Activated CD4-positive, alpha-beta memory T cell treated with anti-CD3 and anti-CD28 coated beads for 36 hours (primary cell): ENCODE measurements at regions not wholly inside any gene's neighbourhood (a gene's known extent, or its start where the extent isn't known, plus 50 kb on each side); places are given as distances from the start of the nearest gene placed in this dataset.
"Not testable (repeated sequence)": the region's sequence is repeated elsewhere in the genome, so short reads cannot be mapped to it uniquely, and the experiment has no call there.

Experiments used
- CTCF ChIA-PET: fragments of 350-600 bp; sonication (Branson Sonifier 250); formaldehyde crosslinking; loops from one replicate; lab custom pipeline; 2021; ENCODE audit warnings: antibody characterized with exemption, inconsistent platforms; lab: Charles Lee
- POLR2A ChIA-PET: fragments of 350-600 bp; sonication (Branson Sonifier 250); formaldehyde crosslinking; loops from one replicate; lab custom pipeline; 2021; ENCODE audit warnings: antibody characterized with exemption; lab: Charles Lee
- DNase-seq: peaks from one replicate; pipeline ENCODE4 v3.0.0-alpha.2; 2020
- H3K27ac Mint-ChIP-seq: one replicate; pipeline ENCODE4 v1.8.0; 2021; ENCODE audit warnings: mixed read lengths
- H3K27me3 Mint-ChIP-seq: one replicate; pipeline ENCODE4 v1.8.0; 2021; ENCODE audit warnings: mixed read lengths
- H3K36me3 Mint-ChIP-seq: one replicate; pipeline ENCODE4 v1.8.0; 2021; ENCODE audit warnings: mixed read lengths
- H3K4me1 Mint-ChIP-seq: one replicate; pipeline ENCODE4 v1.8.0; 2021; ENCODE audit warnings: low read depth, mixed read lengths
- H3K4me3 Mint-ChIP-seq: one replicate; pipeline ENCODE4 v1.8.0; 2021; ENCODE audit warnings: mild to moderate bottlenecking, mixed read lengths
- H3K9me3 Mint-ChIP-seq: one replicate; pipeline ENCODE4 v1.8.0; 2021; ENCODE audit warnings: mixed read lengths
- intact Hi-C: fragments of 100-400 bp; cut with micrococcal nuclease; formaldehyde crosslinking; loops from one replicate; pipeline ENCODE4 v1.15.1; 2023

DNA sequence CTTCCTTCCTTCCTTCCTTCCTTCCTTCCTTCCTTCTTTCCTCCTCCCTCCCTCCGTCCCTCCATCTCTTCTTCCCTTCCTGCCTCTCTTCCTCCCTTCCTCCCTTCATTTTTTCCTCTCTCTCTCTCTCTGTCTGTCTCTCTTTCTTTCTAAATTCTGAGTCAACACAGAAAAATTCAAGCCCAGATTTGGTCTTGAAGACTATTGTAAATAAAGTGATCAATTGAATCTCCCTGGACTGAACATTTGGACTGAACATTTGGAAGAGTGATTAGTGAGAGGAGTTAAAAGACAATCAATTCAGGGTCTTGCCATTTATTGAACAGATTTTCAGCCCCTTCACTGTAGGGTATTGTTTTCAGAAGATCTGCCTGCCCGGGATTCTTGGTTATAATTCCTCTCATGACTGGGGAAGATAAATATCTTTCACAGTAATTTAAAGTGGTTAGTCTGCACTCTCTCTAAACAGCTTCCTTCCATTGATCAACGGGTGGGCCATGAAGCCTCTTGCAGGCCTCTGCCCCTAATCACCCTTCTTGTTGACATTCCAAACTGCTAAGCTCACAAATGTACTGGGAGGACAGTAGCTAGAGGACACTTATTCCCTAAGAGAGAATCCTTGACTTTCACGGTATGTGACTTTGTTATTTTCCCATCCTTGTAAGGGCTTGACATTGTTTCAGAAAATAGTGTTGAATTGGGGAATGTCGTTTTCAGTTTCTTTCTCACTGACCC lies 101.7 kb upstream of the BMP2 start:
- H3K27me3 Mint-ChIP-seq: no peaks in the 10 kb centered on the region
- intact Hi-C loops: no loop called here

DNA sequence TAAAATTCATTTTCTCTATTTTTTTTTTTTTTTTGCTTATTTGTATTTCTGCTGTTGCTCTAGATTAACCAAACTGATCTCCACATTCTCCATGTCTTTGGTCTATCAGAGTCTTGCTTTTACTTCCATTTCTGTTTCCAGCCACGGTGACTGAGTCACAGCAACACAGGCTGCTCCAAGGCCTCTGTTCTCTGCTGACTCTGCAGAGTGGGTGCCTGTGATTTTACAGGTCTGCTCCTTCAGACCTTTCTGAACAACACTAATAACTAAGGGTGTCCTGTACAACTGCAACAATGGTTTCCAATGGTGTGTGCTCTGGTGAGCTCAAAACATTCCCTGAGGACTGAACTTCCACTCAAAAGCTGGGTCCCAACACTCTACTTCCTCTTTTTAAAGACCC lies 102.3 kb upstream of the BMP2 start:
- H3K27me3 Mint-ChIP-seq: no peaks in the 10 kb centered on the region
- CTCF ChIA-PET: no interaction called here

More for the DNA sequence above, 101.7 kb upstream of the BMP2 start:
- ChIA-PET POLR2A (no interaction called here), CTCF (no interaction called here)
- no peak overlapping the region for H3K27ac Mint-ChIP-seq
- H3K4me3 Mint-ChIP-seq: no peak overlapping the region
- H3K9me3 Mint-ChIP-seq: peaks cover 3% of the 10 kb centered on the region
- DNase-seq: no peak
- no peaks in the 10 kb centered on the region for H3K36me3 Mint-ChIP-seq
- no peaks in the 10 kb centered on the region for H3K4me1 Mint-ChIP-seq

DNA sequence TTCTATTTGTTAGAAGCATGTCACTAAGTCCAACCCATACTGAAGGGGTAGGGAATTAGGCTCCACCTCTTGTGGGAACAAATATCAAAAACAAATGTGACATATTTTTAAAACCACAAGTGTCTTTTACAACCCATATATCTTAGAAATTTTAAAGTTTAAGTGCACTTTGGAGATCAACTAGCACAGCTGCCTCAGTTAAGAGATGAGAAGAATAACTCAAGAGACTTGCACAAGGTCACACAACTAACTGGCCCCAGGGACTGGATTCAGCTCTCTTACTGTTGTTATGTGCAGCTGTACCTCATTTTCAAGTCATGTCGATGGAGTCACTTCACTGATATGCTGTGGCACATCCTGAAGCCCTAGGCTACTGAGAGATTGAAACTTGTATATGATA lies 102.9 kb upstream of the BMP2 start:
- DNase-seq: no peak
- H3K27me3 Mint-ChIP-seq: no peaks in the 10 kb centered on the region
- H3K27ac Mint-ChIP-seq: no peak overlapping the region
- no peaks in the 10 kb centered on the region for H3K36me3 Mint-ChIP-seq
- ChIA-PET CTCF (no interaction called here), POLR2A (no interaction called here)
- intact Hi-C loops: no loop called here
- no peaks in the 10 kb centered on the region for H3K9me3 Mint-ChIP-seq
- no peak overlapping the region for H3K4me3 Mint-ChIP-seq
- no peaks in the 10 kb centered on the region for H3K4me1 Mint-ChIP-seq

More for the DNA sequence above, 102.3 kb upstream of the BMP2 start:
- H3K27ac Mint-ChIP-seq: no peak overlapping the region
- no peaks in the 10 kb centered on the region for H3K36me3 Mint-ChIP-seq
- H3K9me3 Mint-ChIP-seq: peaks cover 2% of the 10 kb centered on the region
- POLR2A ChIA-PET: no interaction called here
- intact Hi-C loops: no loop called here
- DNase-seq: no peak
- H3K4me3 Mint-ChIP-seq: no peak overlapping the region
- no peaks in the 10 kb centered on the region for H3K4me1 Mint-ChIP-seq

DNA sequence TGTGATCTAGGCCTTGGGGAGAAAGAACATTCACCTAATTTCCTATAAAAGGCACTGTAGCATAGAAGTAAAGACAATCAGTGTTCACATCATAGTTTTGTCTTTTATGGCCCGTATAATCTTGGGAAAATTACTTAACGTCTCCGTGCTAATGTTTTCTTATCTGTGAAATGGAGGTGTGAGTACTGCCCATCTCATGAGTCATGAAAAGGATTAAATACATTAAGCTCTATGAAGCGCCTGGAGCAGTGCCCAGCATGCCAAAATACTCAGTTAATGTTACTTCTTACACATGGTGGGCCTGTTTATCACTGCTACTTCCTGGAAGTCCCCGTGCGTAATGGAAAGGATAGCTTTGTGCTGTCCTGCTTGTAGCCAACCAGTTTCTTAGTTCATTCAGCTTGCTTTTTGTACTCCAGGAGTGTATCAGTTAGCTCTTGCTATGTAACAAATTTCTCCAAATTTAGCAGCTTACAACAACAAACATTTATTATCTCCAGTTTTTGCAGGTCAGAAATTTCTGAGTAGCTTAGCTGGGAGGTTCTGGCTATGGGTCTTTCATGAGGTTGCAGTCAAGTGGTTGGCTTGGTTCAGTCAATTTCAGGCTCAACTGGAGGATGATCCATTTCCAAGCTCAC lies 103.6 kb upstream of the BMP2 start:
- no peaks in the 10 kb centered on the region for H3K27me3 Mint-ChIP-seq
- ChIA-PET POLR2A (no interaction called here), CTCF (no interaction called here)
- no peak overlapping the region for H3K27ac Mint-ChIP-seq
- H3K4me1 Mint-ChIP-seq: no peaks in the 10 kb centered on the region
- no peak overlapping the region for H3K4me3 Mint-ChIP-seq
- H3K36me3 Mint-ChIP-seq: no peaks in the 10 kb centered on the region
- no peak for DNase-seq
- H3K9me3 Mint-ChIP-seq: no peaks in the 10 kb centered on the region
- intact Hi-C loops: no loop called here

DNA sequence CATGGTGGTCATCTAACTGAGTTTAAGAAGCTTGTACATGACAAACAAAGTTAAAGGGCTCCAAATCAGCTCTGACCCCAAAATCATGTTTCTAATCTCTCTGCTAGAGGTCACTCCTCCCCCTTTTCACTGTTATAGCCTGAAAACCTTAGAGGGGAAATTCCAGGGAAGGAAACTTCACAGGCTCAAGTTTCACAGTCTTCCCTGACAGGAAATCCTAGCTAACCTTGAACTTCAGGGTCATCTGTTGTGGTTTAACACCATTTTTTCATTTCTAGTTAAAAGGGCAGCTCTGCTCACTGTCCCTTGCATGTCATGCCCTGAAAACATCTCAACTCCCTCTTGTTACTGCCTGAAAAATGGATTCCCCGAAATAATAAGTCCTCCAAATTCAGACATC lies 104.4 kb upstream of the BMP2 start:
- H3K27me3 Mint-ChIP-seq: no peaks in the 10 kb centered on the region
- POLR2A ChIA-PET: no interaction called here
- H3K27ac Mint-ChIP-seq: no peak overlapping the region
- DNase-seq: no peak
- no peak overlapping the region for H3K4me3 Mint-ChIP-seq
- H3K36me3 Mint-ChIP-seq: no peaks in the 10 kb centered on the region
- CTCF ChIA-PET: no interaction called here
- H3K9me3 Mint-ChIP-seq: no peaks in the 10 kb centered on the region
- no peaks in the 10 kb centered on the region for H3K4me1 Mint-ChIP-seq
- intact Hi-C loops: no loop called here

DNA sequence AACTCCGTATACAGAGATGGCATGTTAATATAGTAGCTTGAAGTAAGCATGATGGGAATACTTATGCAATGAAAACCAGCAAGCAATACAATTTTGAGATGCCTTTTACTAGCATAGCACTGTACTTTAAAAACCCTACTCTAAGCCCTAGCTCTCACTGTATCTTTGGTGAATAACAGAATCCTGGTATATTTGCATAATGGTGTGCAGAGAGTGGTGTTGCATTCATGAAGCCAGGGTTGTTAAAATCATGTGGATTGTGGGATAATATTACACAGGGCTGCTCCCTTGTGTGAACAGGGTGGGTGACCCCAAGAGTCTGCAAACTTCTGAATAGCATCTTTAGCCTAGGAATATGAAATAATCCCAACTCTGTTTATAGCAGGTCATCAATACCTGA lies 105.2 kb upstream of the BMP2 start:
- Mint-ChIP-seq H3K27me3 (no peaks in the 10 kb centered on the region), H3K4me3 (no peak overlapping the region), H3K36me3 (no peaks in the 10 kb centered on the region), H3K4me1 (no peaks in the 10 kb centered on the region), H3K9me3 (no peaks in the 10 kb centered on the region), H3K27ac (no peak overlapping the region)
- CTCF ChIA-PET: no interaction called here
- no peak for DNase-seq
- intact Hi-C loops: no loop called here
- POLR2A ChIA-PET: no interaction called here

DNA sequence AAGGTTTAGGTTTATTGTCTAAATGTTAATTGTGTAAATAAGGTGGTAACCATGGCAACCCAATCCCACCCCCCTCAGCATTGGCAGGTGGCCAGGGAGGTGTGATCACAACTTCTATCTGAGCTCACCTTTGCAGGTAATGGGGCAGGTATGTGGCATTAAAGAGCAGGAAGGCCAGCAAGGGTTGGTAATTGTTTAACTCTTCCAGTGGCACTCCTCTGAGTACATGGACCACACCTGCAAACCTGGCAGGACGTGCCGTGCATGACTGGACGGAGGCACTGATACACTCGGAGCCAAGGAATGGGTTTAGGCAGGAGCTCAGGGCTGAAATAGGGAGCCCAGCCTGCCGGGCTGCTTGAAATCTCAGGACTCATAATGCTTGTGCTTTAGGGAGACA lies 107.0 kb upstream of the BMP2 start:
- DNase-seq: no peak
- no peaks in the 10 kb centered on the region for H3K27me3 Mint-ChIP-seq
- CTCF ChIA-PET: no interaction called here
- no peak overlapping the region for H3K4me3 Mint-ChIP-seq
- H3K36me3 Mint-ChIP-seq: no peaks in the 10 kb centered on the region
- H3K9me3 Mint-ChIP-seq: no peaks in the 10 kb centered on the region
- intact Hi-C loops: no loop called here
- no peak overlapping the region for H3K27ac Mint-ChIP-seq
- POLR2A ChIA-PET: no interaction called here
- H3K4me1 Mint-ChIP-seq: no peaks in the 10 kb centered on the region

DNA sequence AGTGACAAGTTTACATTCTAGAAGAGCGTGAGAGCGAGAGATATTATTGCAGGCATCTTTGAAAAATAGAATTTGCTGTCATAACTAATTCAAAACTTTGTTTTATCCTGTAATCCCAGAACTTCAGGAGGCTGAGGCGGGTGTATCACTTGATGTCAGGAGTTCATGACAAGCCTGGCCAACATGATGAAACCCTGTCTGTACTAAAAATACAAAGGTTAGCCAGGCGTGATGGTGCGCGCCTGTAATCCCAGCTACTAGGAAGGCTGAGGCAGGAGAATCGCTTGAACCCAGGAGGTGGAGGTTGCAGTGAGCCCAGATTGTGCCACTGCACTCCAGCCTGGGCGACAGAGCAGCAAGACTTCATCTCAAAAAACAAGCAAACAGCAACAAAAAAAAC lies 108.6 kb upstream of the BMP2 start:
- DNase-seq, H3K36me3 Mint-ChIP-seq, H3K27ac Mint-ChIP-seq, POLR2A ChIA-PET, CTCF ChIA-PET, H3K4me3 Mint-ChIP-seq, H3K9me3 Mint-ChIP-seq, H3K27me3 Mint-ChIP-seq, intact Hi-C loops, H3K4me1 Mint-ChIP-seq: not testable (repeated sequence)

DNA sequence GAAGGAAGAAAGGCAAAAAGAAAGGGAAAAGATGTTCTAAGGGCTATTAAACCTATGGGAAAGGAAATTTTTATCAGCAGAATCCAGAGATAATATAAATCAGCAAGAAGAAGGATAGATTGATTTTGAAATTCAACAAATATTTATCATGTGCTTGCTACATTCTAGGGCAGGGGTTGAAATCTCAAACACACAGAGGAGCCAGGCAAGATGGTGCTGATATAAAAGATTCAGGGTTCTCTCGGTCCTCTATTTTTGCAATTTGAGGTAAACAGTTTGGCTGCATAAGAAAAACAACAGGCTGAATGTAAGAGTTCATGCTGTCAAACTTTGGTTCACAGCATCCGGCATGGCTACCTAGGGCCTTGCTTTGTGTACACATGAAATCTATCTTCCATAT lies 109.6 kb upstream of the BMP2 start:
- ChIA-PET POLR2A (no interaction called here), CTCF (no interaction called here)
- H3K27me3 Mint-ChIP-seq: no peaks in the 10 kb centered on the region
- intact Hi-C loops: no loop called here
- H3K4me3 Mint-ChIP-seq: no peak overlapping the region
- H3K36me3 Mint-ChIP-seq: no peaks in the 10 kb centered on the region
- H3K4me1 Mint-ChIP-seq: no peaks in the 10 kb centered on the region
- DNase-seq: no peak
- no peaks in the 10 kb centered on the region for H3K9me3 Mint-ChIP-seq
- H3K27ac Mint-ChIP-seq: no peak overlapping the region

DNA sequence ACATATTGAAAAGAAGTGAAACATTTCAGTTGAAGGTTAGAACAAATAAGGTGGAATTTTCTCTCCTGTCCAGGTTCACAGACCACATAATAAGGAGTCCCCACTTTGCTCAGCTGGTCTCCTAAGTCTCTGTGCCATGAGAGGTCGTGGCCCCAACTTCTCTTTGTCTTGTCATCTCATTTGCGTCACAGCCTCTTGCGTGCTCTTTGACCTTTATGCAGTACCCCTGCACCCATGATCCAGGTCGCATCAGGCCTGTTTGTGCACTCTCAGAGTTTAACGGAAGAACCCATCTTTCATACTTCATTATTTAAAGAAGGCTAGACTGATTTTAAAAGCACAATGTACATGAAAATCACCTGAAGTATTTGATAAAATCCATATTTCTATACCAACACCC lies 110.4 kb upstream of the BMP2 start:
- POLR2A ChIA-PET: no interaction called here
- H3K36me3 Mint-ChIP-seq: no peaks in the 10 kb centered on the region
- H3K27ac Mint-ChIP-seq: no peak overlapping the region
- CTCF ChIA-PET: no interaction called here
- DNase-seq: no peak
- intact Hi-C loops: no loop called here
- no peaks in the 10 kb centered on the region for H3K4me1 Mint-ChIP-seq
- no peaks in the 10 kb centered on the region for H3K9me3 Mint-ChIP-seq
- no peak overlapping the region for H3K4me3 Mint-ChIP-seq
- H3K27me3 Mint-ChIP-seq: no peaks in the 10 kb centered on the region

DNA sequence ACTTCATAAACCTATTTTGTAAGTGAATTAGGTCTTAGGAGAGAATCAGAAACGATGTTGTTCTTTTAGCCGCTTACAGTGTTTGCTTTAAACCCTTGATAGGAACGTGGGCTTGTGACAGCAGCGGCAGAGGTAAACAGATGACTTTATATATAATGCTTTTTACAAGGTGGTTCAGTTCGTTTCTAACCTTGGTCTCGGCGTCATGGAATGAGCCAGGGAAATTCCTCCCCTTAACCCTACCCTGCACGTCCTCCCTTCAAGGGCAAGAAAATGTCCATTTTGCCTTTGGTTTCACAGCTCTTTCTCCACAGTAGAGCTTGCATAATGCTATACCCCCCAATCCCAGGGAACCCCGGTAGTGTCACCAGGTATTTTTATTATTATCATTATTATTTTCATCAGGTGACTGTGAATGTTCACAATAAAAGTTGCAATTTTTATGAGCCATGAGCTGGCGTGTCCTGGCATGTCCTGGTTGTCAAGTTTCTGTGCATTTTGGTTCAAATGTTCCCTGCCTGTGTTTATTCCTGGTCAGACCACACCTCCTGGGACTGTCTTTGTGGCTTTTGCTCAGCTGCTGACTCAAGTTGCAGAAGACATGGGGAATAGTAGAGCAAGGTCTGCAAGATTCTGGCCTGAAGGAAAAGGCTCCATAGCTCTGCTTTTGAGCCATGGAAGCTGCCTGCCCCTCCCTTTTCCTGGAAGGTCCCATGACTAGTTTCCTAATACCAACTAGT lies 112.8 kb upstream of the BMP2 start:
- ChIA-PET POLR2A (no interaction called here), CTCF (no interaction called here)
- intact Hi-C loops: no loop called here
- Mint-ChIP-seq H3K4me1 (no peaks in the 10 kb centered on the region), H3K27me3 (no peaks in the 10 kb centered on the region), H3K27ac (no peak overlapping the region), H3K36me3 (no peaks in the 10 kb centered on the region), H3K4me3 (no peak overlapping the region), H3K9me3 (no peaks in the 10 kb centered on the region)
- no peak for DNase-seq

DNA sequence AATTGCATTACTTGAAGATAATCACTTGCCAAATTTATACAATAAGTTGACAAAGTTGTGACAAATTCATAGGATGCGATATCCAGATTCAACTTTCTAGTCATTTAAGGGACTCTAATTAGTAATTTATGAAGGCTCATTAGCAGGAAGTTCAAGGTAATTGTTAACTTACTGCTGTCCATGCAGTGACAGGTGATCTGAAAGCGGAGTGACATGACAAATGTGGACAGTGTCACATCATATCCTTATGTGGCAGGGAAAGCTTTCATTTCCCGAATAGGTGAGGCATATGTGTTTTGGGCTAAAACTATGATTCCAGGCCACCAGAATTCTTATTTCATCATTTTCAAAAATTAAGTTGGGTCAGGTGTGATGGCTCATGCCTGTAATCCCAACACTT lies 115.9 kb upstream of the BMP2 start:
- ChIA-PET POLR2A (no interaction called here), CTCF (no interaction called here)
- no peak overlapping the region for H3K27ac Mint-ChIP-seq
- no peaks in the 10 kb centered on the region for H3K9me3 Mint-ChIP-seq
- no peaks in the 10 kb centered on the region for H3K36me3 Mint-ChIP-seq
- DNase-seq: no peak
- no peaks in the 10 kb centered on the region for H3K4me1 Mint-ChIP-seq
- H3K4me3 Mint-ChIP-seq: no peak overlapping the region
- H3K27me3 Mint-ChIP-seq: no peaks in the 10 kb centered on the region
- intact Hi-C loops: no loop called here

DNA sequence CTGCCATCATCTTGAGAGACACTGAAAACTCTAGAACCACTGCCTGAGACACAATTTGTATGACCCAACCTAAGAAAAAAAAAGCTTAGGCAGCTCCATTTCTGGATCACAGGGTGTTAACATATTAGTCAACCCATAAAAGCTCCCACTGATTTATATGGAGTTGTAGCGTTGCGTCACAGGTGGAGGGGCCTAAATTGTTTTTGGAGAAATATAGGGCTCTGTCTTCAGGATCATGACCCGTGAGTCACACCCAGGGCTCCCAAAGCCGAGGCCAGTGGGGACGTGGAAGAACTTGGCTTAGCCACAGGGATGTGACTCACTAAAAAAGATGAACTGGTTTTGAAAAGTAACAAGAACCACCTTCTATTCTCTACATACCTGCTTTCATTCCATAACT lies 116.5 kb upstream of the BMP2 start:
- H3K4me3 Mint-ChIP-seq: no peak overlapping the region
- intact Hi-C loops: no loop called here
- POLR2A ChIA-PET: no interaction called here
- no peaks in the 10 kb centered on the region for H3K9me3 Mint-ChIP-seq
- no peaks in the 10 kb centered on the region for H3K36me3 Mint-ChIP-seq
- CTCF ChIA-PET: no interaction called here
- H3K27me3 Mint-ChIP-seq: no peaks in the 10 kb centered on the region
- H3K27ac Mint-ChIP-seq: no peak overlapping the region
- H3K4me1 Mint-ChIP-seq: no peaks in the 10 kb centered on the region
- DNase-seq: no peak
